ENCODE measurements at regions not wholly inside any gene's neighbourhood (a gene's known extent, or its start where the extent isn't known, plus 50 kb on each side); places are given as distances from the start of the nearest gene placed in this dataset.

GRCh38 chr4:71841336-71841735, 57.5 kb upstream of the GC start:
- Mint-ChIP-seq H3K4me1 (ENCODE audit: low read depth) (no peaks in the 10 kb centered on the region), H3K27me3 (no peaks in the 10 kb centered on the region), H3K27ac (no peak overlapping the region), H3K4me3 (ENCODE audit: low read depth) (no peak overlapping the region), H3K36me3 (ENCODE audit: insufficient read depth) (no peaks in the 10 kb centered on the region), H3K9me3 (ENCODE audit: low read depth) (peaks cover 23% of the 10 kb centered on the region)
- DNase-seq (ENCODE audit: low spot score, unreplicated experiment) = no peak
- TF ChIP-seq CTCF (IDR thresholded peaks at IDR 0.05; ENCODE audit: unreplicated experiment) = no peak

- no peaks in the 10 kb centered on the region for H3K27me3 Mint-ChIP-seq
- no peak overlapping the region for H3K4me3 Mint-ChIP-seq (ENCODE audit: low read depth)
- no peak overlapping the region for H3K27ac Mint-ChIP-seq
- H3K4me1 Mint-ChIP-seq (ENCODE audit: low read depth) = no peaks in the 10 kb centered on the region
- DNase-seq (ENCODE audit: low spot score, unreplicated experiment) = no peak
- no peak for TF ChIP-seq CTCF (IDR thresholded peaks at IDR 0.05; ENCODE audit: unreplicated experiment)
- no peaks in the 10 kb centered on the region for H3K36me3 Mint-ChIP-seq (ENCODE audit: insufficient read depth)
- H3K9me3 Mint-ChIP-seq (ENCODE audit: low read depth) = peaks cover 19% of the 10 kb centered on the region
Measured at GRCh38 chr4:71847300-71847699, 63.4 kb upstream of the GC start.

DNA sequence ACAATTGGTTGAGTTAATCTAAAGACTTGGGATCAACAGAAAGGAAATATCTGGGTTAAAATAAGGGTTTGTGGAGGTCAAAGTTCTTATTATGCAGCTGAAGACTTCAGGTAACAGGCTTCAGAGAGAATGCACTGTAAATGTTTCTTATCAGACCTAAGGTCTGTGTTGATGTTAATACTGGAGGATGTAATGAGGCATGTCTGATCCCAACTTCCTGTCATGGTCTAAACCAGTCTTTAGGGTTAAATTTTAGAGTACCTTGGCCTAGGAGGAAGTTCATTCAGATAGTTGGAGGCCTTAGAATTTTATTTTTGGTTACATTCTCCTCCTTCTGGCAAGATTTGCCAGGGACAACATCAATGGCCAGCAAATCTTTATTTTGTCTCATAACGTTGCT, 72.1 kb upstream of the GC start:
- TF ChIP-seq CTCF (IDR thresholded peaks at IDR 0.05; ENCODE audit: unreplicated experiment) = no peak
- DNase-seq (ENCODE audit: low spot score, unreplicated experiment) = no peak
- H3K4me1 Mint-ChIP-seq (ENCODE audit: low read depth) = peaks cover 15% of the 10 kb centered on the region
- peaks cover 5% of the 10 kb centered on the region for H3K36me3 Mint-ChIP-seq (ENCODE audit: insufficient read depth)
- H3K9me3 Mint-ChIP-seq (ENCODE audit: low read depth) = peaks cover 23% of the 10 kb centered on the region
- no peak overlapping the region for H3K4me3 Mint-ChIP-seq (ENCODE audit: low read depth)
- H3K27me3 Mint-ChIP-seq = no peaks in the 10 kb centered on the region
- H3K27ac Mint-ChIP-seq = no peak overlapping the region

DNA sequence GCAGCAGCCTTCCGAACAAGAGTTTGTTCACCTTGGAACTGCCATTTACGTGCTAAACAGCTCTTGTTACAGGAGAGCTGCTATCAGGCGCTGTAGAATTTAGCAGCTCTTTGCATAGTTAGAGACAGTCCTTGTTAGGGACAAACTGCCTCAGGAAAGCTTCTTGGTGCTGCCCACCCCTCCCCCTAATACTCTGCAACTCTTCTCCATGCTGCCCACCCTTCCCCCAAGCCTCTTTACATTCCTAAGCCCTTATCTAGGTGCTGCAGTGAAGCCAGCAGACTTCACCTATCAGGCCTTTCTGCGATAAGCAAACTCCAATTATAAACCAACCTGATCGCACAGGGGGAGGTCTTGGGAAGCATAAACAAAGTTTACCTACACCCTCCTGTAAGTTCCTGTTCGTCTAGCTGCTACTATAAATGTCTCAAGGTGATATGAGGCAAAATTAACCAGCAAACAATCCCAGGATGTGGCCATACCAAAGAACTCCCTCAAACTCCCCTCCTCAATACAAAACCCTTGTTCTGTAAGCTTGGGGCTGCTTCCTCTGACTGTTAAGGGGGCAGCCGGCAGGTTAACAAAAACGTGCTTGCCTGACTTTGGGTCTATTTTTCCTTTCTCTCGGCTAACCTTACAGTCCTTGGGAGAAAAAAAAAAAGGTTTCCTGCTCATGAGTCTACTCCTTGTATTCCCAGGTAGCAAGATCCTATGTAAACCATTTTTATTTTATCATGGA, 74.0 kb upstream of the GC start:
- DNase-seq (ENCODE audit: low spot score, unreplicated experiment) = peak; percentile 13
- H3K9me3 Mint-ChIP-seq (ENCODE audit: low read depth) = peaks cover 21% of the 10 kb centered on the region
- H3K27me3 Mint-ChIP-seq = no peaks in the 10 kb centered on the region
- H3K27ac Mint-ChIP-seq = peak overlapping the region; percentile 96
- H3K4me3 Mint-ChIP-seq (ENCODE audit: low read depth) = peak overlapping the region; percentile 46
- H3K36me3 Mint-ChIP-seq (ENCODE audit: insufficient read depth) = peaks cover 7% of the 10 kb centered on the region
- no peak for TF ChIP-seq CTCF (IDR thresholded peaks at IDR 0.05; ENCODE audit: unreplicated experiment)
- peaks cover 15% of the 10 kb centered on the region for H3K4me1 Mint-ChIP-seq (ENCODE audit: low read depth)

- Mint-ChIP-seq H3K4me1 (ENCODE audit: low read depth) (peaks cover 14% of the 10 kb centered on the region), H3K36me3 (ENCODE audit: insufficient read depth) (peaks cover 17% of the 10 kb centered on the region)
Measured at GRCh38 chr4:71860643-71861042, 76.8 kb upstream of the GC start.

More at GRCh38 chr4:71860643-71861042, 76.8 kb upstream of the GC start:
- Mint-ChIP-seq H3K4me3 (ENCODE audit: low read depth) (no peak overlapping the region), H3K27ac (no peak overlapping the region), H3K27me3 (no peaks in the 10 kb centered on the region), H3K9me3 (ENCODE audit: low read depth) (peaks cover 31% of the 10 kb centered on the region)
- no peak for TF ChIP-seq CTCF (IDR thresholded peaks at IDR 0.05; ENCODE audit: unreplicated experiment)
- no peak for DNase-seq (ENCODE audit: low spot score, unreplicated experiment)

Data from progenitor cell of endocrine pancreas (in vitro differentiated cells).